Neural cell (in vitro differentiated cells): ENCODE measurements at regions not wholly inside any gene's neighbourhood (a gene's known extent, or its start where the extent isn't known, plus 50 kb on each side); places are given as distances from the start of the nearest gene placed in this dataset.

Experiments
- H2AFZ ChIP-seq: fragments of 200-600, 300-800 bp; sonication (generic), shearing (Covaris generic); 2 replicates; pipeline ENCODE4 v1.6.0; 2014; ENCODE audit warnings: low read depth, mild to moderate bottlenecking, antibody characterized with exemption, low read length, moderate library complexity
- H3F3A ChIP-seq: fragments of 200-600 bp; shearing (Covaris generic); 2 replicates; pipeline ENCODE4 v1.6.1; 2016; ENCODE audit warnings: mild to moderate bottlenecking, moderate library complexity, mixed read lengths, antibody characterized with exemption, low read length; ENCODE audit not compliant: insufficient read depth, poor library complexity, severe bottlenecking
- H3K27ac ChIP-seq: fragments of 200-600, 300-800 bp; sonication (generic), shearing (Covaris generic); 2 replicates; pipeline ENCODE4 v1.5.1; 2014; ENCODE audit warnings: mild to moderate bottlenecking, low read length, moderate library complexity
- H3K27me3 ChIP-seq: fragments of 300-800, 200-600 bp; sonication (generic), shearing (Covaris generic); 2 replicates; pipeline ENCODE4 v1.6.0; 2014; ENCODE audit warnings: mild to moderate bottlenecking, low read depth, low read length, moderate library complexity; ENCODE audit not compliant: insufficient read depth
- H3K36me3 ChIP-seq: fragments of 300-800, 200-600 bp; sonication (generic), shearing (Covaris generic); 2 replicates; pipeline ENCODE4 v1.5.1; 2014; ENCODE audit warnings: mild to moderate bottlenecking, antibody characterized with exemption, low read length, moderate library complexity; ENCODE audit not compliant: insufficient read depth
- H3K4me2 ChIP-seq: fragments of 300-800, 200-600 bp; sonication (generic), shearing (Covaris generic); 2 replicates; pipeline ENCODE4 v1.6.0; 2014; ENCODE audit warnings: mild to moderate bottlenecking, low read length
- H3K4me3 ChIP-seq: fragments of 300-800, 200-600 bp; sonication (generic), shearing (Covaris generic); 2 replicates; pipeline ENCODE4 v1.5.1; 2014; ENCODE audit warnings: mild to moderate bottlenecking, low read length, moderate library complexity
- H3K79me2 ChIP-seq: fragments of 200-600 bp; shearing (Covaris generic); replicated peaks from 2 replicates; pipeline ENCODE4 v1.6.0; 2014; ENCODE audit warnings: mild to moderate bottlenecking, low read length, moderate library complexity; ENCODE audit not compliant: insufficient read depth
- H3K9ac ChIP-seq: fragments of 300-800, 200-600 bp; sonication (generic), shearing (Covaris generic); 2 replicates; pipeline ENCODE4 v1.6.1; 2016; ENCODE audit warnings: mild to moderate bottlenecking, low read length, mixed read lengths
- H3K9me2 ChIP-seq: fragments of 200-600 bp; shearing (Covaris generic); 2 replicates; pipeline ENCODE4 v1.6.1; 2016; ENCODE audit warnings: mild to moderate bottlenecking, low read length, mixed read lengths; ENCODE audit not compliant: insufficient read depth
- H3K9me3 ChIP-seq: fragments of 200-600, 300-800 bp; sonication (generic), shearing (Covaris generic); 2 replicates; pipeline ENCODE4 v1.6.1; 2016; ENCODE audit warnings: mild to moderate bottlenecking, mixed run types, low read length, moderate library complexity, mixed read lengths
- H4K20me1 ChIP-seq: fragments of 200-600 bp; shearing (Covaris generic); 2 replicates; pipeline ENCODE4 v1.6.1; 2016; ENCODE audit warnings: mild to moderate bottlenecking, mixed run types; ENCODE audit not compliant: insufficient read depth
- CTCF ChIP-seq: fragments of 450-650 bp; IDR thresholded peaks from 2 replicates; pipeline ENCODE4 v1.5.1; 2014; ENCODE audit warnings: antibody characterized with exemption, mild to moderate bottlenecking, moderate library complexity; ENCODE audit not compliant: poor library complexity, severe bottlenecking
- EP300 ChIP-seq: fragments of 450-650 bp; conservative IDR thresholded peaks from 2 replicates; pipeline ENCODE4 v1.6.1; 2014; ENCODE audit warnings: antibody characterized with exemption, mild to moderate bottlenecking, moderate library complexity; ENCODE audit not compliant: poor library complexity, severe bottlenecking
- EZH2 ChIP-seq: fragments of 200-600, 300-800 bp; shearing (Covaris generic), sonication (generic); IDR thresholded peaks from 2 replicates; pipeline ENCODE4 v1.6.1; 2014; ENCODE audit warnings: antibody characterized with exemption, low read length, borderline replicate concordance, mild to moderate bottlenecking; ENCODE audit not compliant: insufficient read depth, poor library complexity, severe bottlenecking
- MXI1 ChIP-seq: fragments of 450-650 bp; conservative IDR thresholded peaks from 2 replicates; pipeline ENCODE4 v1.6.1; 2014; ENCODE audit warnings: antibody characterized with exemption, mild to moderate bottlenecking; ENCODE audit not compliant: poor library complexity, severe bottlenecking
- POLR2AphosphoS5 ChIP-seq: IDR thresholded peaks from 2 replicates; pipeline ENCODE4 v1.6.1; 2012
- RAD21 ChIP-seq: fragments of 450-650 bp; conservative IDR thresholded peaks from 2 replicates; pipeline ENCODE4 v1.6.1; 2014; ENCODE audit warnings: antibody characterized with exemption, mild to moderate bottlenecking, moderate library complexity
- REST ChIP-seq: IDR thresholded peaks from 2 replicates; pipeline ENCODE4 v1.6.1; 2012; ENCODE audit warnings: borderline replicate concordance
- SMC3 ChIP-seq: fragments of 450-650 bp; conservative IDR thresholded peaks from 2 replicates; pipeline ENCODE4 v1.6.1; 2014; ENCODE audit warnings: antibody characterized with exemption, mild to moderate bottlenecking, moderate library complexity; ENCODE audit not compliant: poor library complexity
- TAF1 ChIP-seq: IDR thresholded peaks from 2 replicates; pipeline ENCODE4 v1.6.1; 2012; ENCODE audit warnings: low read depth

- no peak for TF ChIP-seq REST
- TF ChIP-seq SMC3: no peak
- TF ChIP-seq POLR2AphosphoS5: no peak
- Histone ChIP-seq H2AFZ (no peak overlapping the region), H3F3A (no peaks in the 10 kb centered on the region), H3K9me3 (no peaks in the 10 kb centered on the region), H3K27me3 (no peaks in the 10 kb centered on the region), H3K9me2 (no peaks in the 10 kb centered on the region), H3K79me2 (no peaks in the 10 kb centered on the region), H3K36me3 (no peaks in the 10 kb centered on the region), H3K4me2 (no peak overlapping the region), H3K9ac (no peak overlapping the region), H4K20me1 (no peaks in the 10 kb centered on the region), H3K27ac (no peak overlapping the region), H3K4me3 (no peak overlapping the region)
Observed at GRCh38 chr18:27616324-27616723, 431.2 kb upstream of the CHST9 start.

- no peaks in the 10 kb centered on the region for H4K20me1 ChIP-seq
Observed at GRCh38 chr18:27614951-27615844, 430.1 kb upstream of the CHST9 start.

More at GRCh38 chr18:27614951-27615844, 430.1 kb upstream of the CHST9 start:
- no peak overlapping the region for H3K27ac ChIP-seq
- H3K9ac ChIP-seq: no peak overlapping the region
- H3K9me3 ChIP-seq: no peaks in the 10 kb centered on the region
- H3K4me3 ChIP-seq: no peak overlapping the region
- H3K79me2 ChIP-seq: no peaks in the 10 kb centered on the region
- H3K27me3 ChIP-seq: no peaks in the 10 kb centered on the region
- TF ChIP-seq EP300: no peak
- TF ChIP-seq MXI1: no peak
- TF ChIP-seq REST: no peak
- TF ChIP-seq SMC3: no peak
- TF ChIP-seq CTCF: no peak
- TF ChIP-seq TAF1: no peak
- TF ChIP-seq POLR2AphosphoS5: no peak
- no peak for TF ChIP-seq RAD21
- no peak for TF ChIP-seq EZH2
- no peak overlapping the region for H3K4me2 ChIP-seq
- no peaks in the 10 kb centered on the region for H3F3A ChIP-seq
- H2AFZ ChIP-seq: no peak overlapping the region
- no peaks in the 10 kb centered on the region for H3K9me2 ChIP-seq
- no peaks in the 10 kb centered on the region for H3K36me3 ChIP-seq
